ENCODE measurements at regions not wholly inside any gene's neighbourhood (a gene's known extent, or its start where the extent isn't known, plus 50 kb on each side); places are given as distances from the start of the nearest gene placed in this dataset.

- TF ChIP-seq CUX1 (IDR thresholded peaks at IDR 0.05; ENCODE audit: insufficient replicate concordance, low read depth, low read length): no peak
- no peak for TF ChIP-seq PRDM15 (CRISPR knock-in tag; IDR thresholded peaks at IDR 0.05)
- TF ChIP-seq CHD2 (IDR thresholded peaks at IDR 0.05; ENCODE audit: borderline replicate concordance, low read depth, low read length): no peak
- peak; percentile 67 for TF ChIP-seq GATAD2B (conservative IDR thresholded peaks at IDR 0.05; ENCODE audit: low read depth)
- no peak for TF ChIP-seq IRF5 (IDR thresholded peaks at IDR 0.05; ENCODE audit: borderline replicate concordance)
- TF ChIP-seq MXI1 (IDR thresholded peaks at IDR 0.05; ENCODE audit: low read depth, low read length): no peak
- TF ChIP-seq DPF2 (IDR thresholded peaks at IDR 0.05): peak; percentile 54
- TF ChIP-seq RUNX3 (IDR thresholded peaks at IDR 0.05; ENCODE audit: low read length): peak; percentile 88
- TF ChIP-seq ATF3 (IDR thresholded peaks at IDR 0.05; ENCODE audit: borderline replicate concordance, extremely low read depth, low read depth, low read length): no peak
- peak; percentile 19; the same call in 1 of the 2 replicates for TF ChIP-seq CREM (IDR thresholded peaks at IDR 0.05; ENCODE audit: low read depth)
Measured at GRCh38 chr12:124390442-124391097, 95.7 kb downstream of the RFLNA start (continued).

All from GM12878 (cell line).